BLaER1 (cell line): ENCODE measurements at regions not wholly inside any gene's neighbourhood (a gene's known extent, or its start where the extent isn't known, plus 50 kb on each side); places are given as distances from the start of the nearest gene placed in this dataset.
"Not testable (repeated sequence)": the region's sequence is repeated elsewhere in the genome, so short reads cannot be mapped to it uniquely, and the experiment has no call there.

ENCODE experiments used
- H3K27ac ChIP-seq: shearing (Covaris generic); formaldehyde crosslinking; 2 replicates; pipeline ENCODE4 v1.8.1; 2022
- H3K27me3 ChIP-seq: shearing (Covaris generic); formaldehyde crosslinking; 2 replicates; pipeline ENCODE4 v1.8.1; 2022
- H3K36me3 ChIP-seq: shearing (Covaris generic); formaldehyde crosslinking; 2 replicates; pipeline ENCODE4 v1.8.1; 2022
- H3K4me1 ChIP-seq: shearing (Covaris generic); formaldehyde crosslinking; 2 replicates; pipeline ENCODE4 v1.8.1; 2022
- H3K4me2 ChIP-seq: shearing (Covaris generic); formaldehyde crosslinking; 2 replicates; pipeline ENCODE4 v1.8.1; 2022
- H3K4me3 ChIP-seq: shearing (Covaris generic); formaldehyde crosslinking; 2 replicates; pipeline ENCODE4 v1.8.1; 2022
- H3K9ac ChIP-seq: shearing (Covaris generic); formaldehyde crosslinking; 2 replicates; pipeline ENCODE4 v1.8.1; 2022
- H3K9me3 ChIP-seq: shearing (Covaris generic); formaldehyde crosslinking; 2 replicates; pipeline ENCODE4 v1.8.1; 2022
- H4K20me1 ChIP-seq: shearing (Covaris generic); formaldehyde crosslinking; 2 replicates; pipeline ENCODE4 v1.8.1; 2022
- Cebpa-rat ChIP-seq: shearing (Covaris generic); IDR thresholded peaks from 2 replicates; pipeline ENCODE4 v1.8.1; 2022

DNA sequence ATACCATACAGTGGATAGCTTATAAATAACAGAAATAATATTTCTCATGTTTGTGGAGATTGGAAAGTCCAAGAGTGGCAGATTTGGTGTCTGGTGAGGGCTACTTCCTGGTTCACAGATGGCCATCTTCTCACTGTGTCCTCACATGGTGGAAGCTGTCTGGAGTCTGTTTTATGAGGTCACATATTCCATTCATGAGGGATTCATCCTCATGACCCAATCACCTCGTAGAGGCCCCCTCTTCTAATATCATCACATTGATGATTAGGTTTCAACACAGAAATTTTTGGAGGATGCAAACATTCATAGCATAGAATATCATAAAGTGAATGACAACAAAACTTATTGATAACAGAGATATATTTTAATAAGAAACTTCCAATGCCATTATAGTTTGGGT, 568.0 kb downstream of the STIM2 start:
- Histone ChIP-seq H3K9ac (no peak overlapping the region), H3K4me2 (no peak overlapping the region), H3K9me3 (no peaks in the 10 kb centered on the region), H3K36me3 (no peaks in the 10 kb centered on the region), H3K4me3 (no peak overlapping the region), H3K27ac (no peak overlapping the region), H3K4me1 (no peaks in the 10 kb centered on the region), H4K20me1 (no peaks in the 10 kb centered on the region), H3K27me3 (no peaks in the 10 kb centered on the region)
- no peak for TF ChIP-seq Cebpa-rat

DNA sequence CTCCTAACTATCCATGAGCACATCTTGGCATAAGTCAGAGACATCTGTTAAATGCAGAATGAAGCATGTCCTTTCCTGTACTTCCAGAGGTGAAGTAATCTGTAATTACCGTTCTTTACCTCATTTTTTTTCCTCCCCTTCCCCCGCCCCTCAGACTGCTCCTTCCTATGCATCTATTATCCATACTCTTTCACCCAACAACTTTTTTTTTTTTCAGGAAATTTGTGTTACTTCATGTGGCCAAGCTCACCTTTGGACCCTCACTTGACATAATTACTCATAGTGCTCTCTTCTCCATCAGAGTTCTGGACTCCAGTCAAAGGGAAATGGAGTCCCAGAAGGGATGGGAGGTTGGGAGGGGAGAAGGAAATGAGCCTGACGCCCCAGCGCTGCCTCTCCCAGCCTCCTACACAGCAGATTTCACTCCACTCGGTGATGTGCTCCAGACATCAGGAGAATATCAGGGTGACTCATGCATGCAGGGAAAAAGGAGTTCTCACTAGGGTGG, 568.8 kb downstream of the STIM2 start:
- Histone ChIP-seq H3K4me2 (no peak overlapping the region), H3K27ac (no peak overlapping the region), H3K4me3 (no peak overlapping the region), H3K9me3 (peaks cover 3% of the 10 kb centered on the region; the same call in 1 of the 2 replicates), H3K36me3 (no peaks in the 10 kb centered on the region), H3K9ac (no peak overlapping the region), H3K4me1 (no peaks in the 10 kb centered on the region), H3K27me3 (no peaks in the 10 kb centered on the region), H4K20me1 (no peaks in the 10 kb centered on the region)
- TF ChIP-seq Cebpa-rat: no peak

DNA sequence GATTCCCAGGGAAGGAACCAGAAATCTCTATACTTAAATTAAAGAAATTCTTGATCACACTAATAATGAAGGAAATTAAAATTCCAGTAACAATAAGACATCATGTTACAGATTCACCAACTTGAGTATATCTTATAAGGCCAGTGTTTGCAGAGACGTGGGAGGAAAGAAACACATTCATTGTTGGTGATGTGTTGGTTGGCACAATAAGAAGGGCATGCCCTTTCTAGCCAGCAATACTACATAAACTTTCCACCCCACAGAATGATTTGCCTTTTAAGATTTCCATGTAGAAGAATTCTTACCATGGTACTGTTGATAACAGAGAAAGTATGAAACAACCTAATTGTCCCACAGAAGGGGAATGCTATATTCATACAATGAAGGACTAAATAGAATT, 581.5 kb downstream of the STIM2 start:
- Histone ChIP-seq H4K20me1 (no peaks in the 10 kb centered on the region), H3K9ac (no peak overlapping the region), H3K4me2 (no peak overlapping the region), H3K4me1 (no peaks in the 10 kb centered on the region), H3K36me3 (no peaks in the 10 kb centered on the region), H3K27ac (no peak overlapping the region), H3K4me3 (no peak overlapping the region), H3K27me3 (no peaks in the 10 kb centered on the region), H3K9me3 (no peaks in the 10 kb centered on the region)
- TF ChIP-seq Cebpa-rat: no peak

- H3K36me3 ChIP-seq, H3K9ac ChIP-seq, H3K27me3 ChIP-seq, H3K4me1 ChIP-seq, H3K9me3 ChIP-seq, H3K4me2 ChIP-seq, H3K27ac ChIP-seq, H3K4me3 ChIP-seq, H4K20me1 ChIP-seq: not testable (repeated sequence)
Measured at GRCh38 chr4:27442661-27443060, 582.0 kb downstream of the STIM2 start.

- H4K20me1 ChIP-seq: no peaks in the 10 kb centered on the region
- no peak overlapping the region for H3K9ac ChIP-seq
- no peak overlapping the region for H3K4me3 ChIP-seq
- H3K4me2 ChIP-seq: no peak overlapping the region
- no peaks in the 10 kb centered on the region for H3K9me3 ChIP-seq
- no peaks in the 10 kb centered on the region for H3K27me3 ChIP-seq
- no peak for TF ChIP-seq Cebpa-rat
- no peaks in the 10 kb centered on the region for H3K36me3 ChIP-seq
- H3K27ac ChIP-seq: no peak overlapping the region
- no peaks in the 10 kb centered on the region for H3K4me1 ChIP-seq
Measured at GRCh38 chr4:27463816-27464215, 603.2 kb downstream of the STIM2 start.

GRCh38 chr4:27467351-27467750, 606.7 kb downstream of the STIM2 start:
- no peaks in the 10 kb centered on the region for H3K36me3 ChIP-seq
- TF ChIP-seq Cebpa-rat: no peak

DNA sequence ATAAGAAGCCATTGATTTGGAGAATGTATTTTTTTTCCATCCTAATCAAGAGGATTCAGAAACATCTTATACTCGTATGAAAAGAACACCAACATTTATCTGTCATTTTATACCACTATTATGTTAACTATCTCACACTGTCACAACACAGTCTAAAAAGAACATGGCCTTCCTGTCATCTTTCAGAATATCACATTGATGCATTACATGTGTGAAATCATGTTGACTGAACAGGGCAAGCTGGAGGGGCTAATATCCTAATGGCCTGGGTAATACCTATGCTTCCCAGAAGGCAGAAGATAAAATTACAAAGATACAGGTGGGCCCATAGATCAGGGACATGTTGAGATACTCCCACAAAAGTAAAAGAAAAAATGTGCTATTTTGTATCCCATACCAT, 611.7 kb downstream of the STIM2 start:
- no peak for TF ChIP-seq Cebpa-rat
- H4K20me1 ChIP-seq: no peaks in the 10 kb centered on the region

More at GRCh38 chr4:27467351-27467750, 606.7 kb downstream of the STIM2 start:
- Histone ChIP-seq H3K9me3 (no peaks in the 10 kb centered on the region), H3K4me1 (no peaks in the 10 kb centered on the region), H3K27ac (no peak overlapping the region), H3K4me3 (no peak overlapping the region), H3K27me3 (no peaks in the 10 kb centered on the region), H3K9ac (no peak overlapping the region), H4K20me1 (no peaks in the 10 kb centered on the region), H3K4me2 (no peak overlapping the region)

GRCh38 chr4:27474691-27475090, 614.0 kb downstream of the STIM2 start:
- no peaks in the 10 kb centered on the region for H3K27me3 ChIP-seq
- no peak overlapping the region for H3K4me2 ChIP-seq
- no peak overlapping the region for H3K27ac ChIP-seq
- no peaks in the 10 kb centered on the region for H3K4me1 ChIP-seq
- no peaks in the 10 kb centered on the region for H3K9me3 ChIP-seq
- no peak overlapping the region for H3K4me3 ChIP-seq
- no peak overlapping the region for H3K9ac ChIP-seq
- TF ChIP-seq Cebpa-rat: no peak
- no peaks in the 10 kb centered on the region for H3K36me3 ChIP-seq
- H4K20me1 ChIP-seq: no peaks in the 10 kb centered on the region

More for the DNA sequence above, 611.7 kb downstream of the STIM2 start:
- Histone ChIP-seq H3K4me2 (no peak overlapping the region), H3K27ac (no peak overlapping the region), H3K27me3 (no peaks in the 10 kb centered on the region), H3K9ac (no peak overlapping the region), H3K9me3 (no peaks in the 10 kb centered on the region), H3K36me3 (no peaks in the 10 kb centered on the region), H3K4me1 (no peaks in the 10 kb centered on the region), H3K4me3 (no peak overlapping the region)

GRCh38 chr4:27484216-27484615, 623.6 kb downstream of the STIM2 start:
- no peak overlapping the region for H3K4me2 ChIP-seq
- no peaks in the 10 kb centered on the region for H3K4me1 ChIP-seq
- no peak for TF ChIP-seq Cebpa-rat
- no peaks in the 10 kb centered on the region for H3K36me3 ChIP-seq
- H3K9me3 ChIP-seq: no peaks in the 10 kb centered on the region
- H3K27ac ChIP-seq: no peak overlapping the region
- no peak overlapping the region for H3K4me3 ChIP-seq
- H3K9ac ChIP-seq: no peak overlapping the region
- H3K27me3 ChIP-seq: no peaks in the 10 kb centered on the region
- no peaks in the 10 kb centered on the region for H4K20me1 ChIP-seq

- Histone ChIP-seq H3K27ac (no peak overlapping the region), H3K9ac (no peak overlapping the region), H3K27me3 (no peaks in the 10 kb centered on the region), H3K4me3 (no peak overlapping the region), H3K4me1 (no peaks in the 10 kb centered on the region), H3K4me2 (no peak overlapping the region), H3K36me3 (no peaks in the 10 kb centered on the region), H3K9me3 (no peaks in the 10 kb centered on the region), H4K20me1 (no peaks in the 10 kb centered on the region)
- TF ChIP-seq Cebpa-rat: no peak
Measured at GRCh38 chr4:27490315-27490714, 629.7 kb downstream of the STIM2 start.

DNA sequence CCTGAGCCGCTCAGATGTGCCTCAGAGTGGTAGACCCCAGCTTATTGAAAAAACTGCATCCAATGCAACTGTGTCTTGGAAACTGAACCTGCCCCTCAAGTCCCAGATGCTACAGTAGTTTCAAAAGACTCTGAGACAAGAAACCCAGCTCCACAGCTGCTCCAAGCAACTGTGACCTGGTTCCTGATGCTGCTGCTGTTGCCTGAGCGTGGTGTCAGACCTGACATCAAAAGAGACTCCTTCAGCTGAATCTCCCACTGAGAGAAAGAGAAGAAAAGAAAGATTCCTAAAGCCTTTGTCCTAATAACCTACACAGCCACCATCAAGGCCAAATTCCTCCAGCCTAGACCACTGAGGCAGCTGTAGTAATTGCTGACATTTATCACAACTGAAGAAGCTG, 630.1 kb downstream of the STIM2 start:
- Histone ChIP-seq H3K4me2 (no peak overlapping the region), H3K9me3 (no peaks in the 10 kb centered on the region), H3K27me3 (no peaks in the 10 kb centered on the region), H3K27ac (no peak overlapping the region), H3K36me3 (no peaks in the 10 kb centered on the region), H3K9ac (no peak overlapping the region), H3K4me3 (no peak overlapping the region), H4K20me1 (no peaks in the 10 kb centered on the region), H3K4me1 (no peaks in the 10 kb centered on the region)
- TF ChIP-seq Cebpa-rat: no peak
